B cell (primary cell): ENCODE measurements at regions not wholly inside any gene's neighbourhood (a gene's known extent, or its start where the extent isn't known, plus 50 kb on each side); places are given as distances from the start of the nearest gene placed in this dataset.

Source experiments
- EZH2 ChIP-seq: IDR thresholded peaks from 2 replicates; pipeline ENCODE4 v1.6.1; 2012; ENCODE audit warnings: borderline replicate concordance, low read depth, mild to moderate bottlenecking, moderate library complexity, low read length; ENCODE audit not compliant: insufficient read depth, poor library complexity, severe bottlenecking
- TF ChIP-seq, protein P1 (sequence below): fragments of 200-600 bp; IDR thresholded peaks from one replicate; pipeline ENCODE4 v1.8.0; 2022; ENCODE audit warnings: antibody characterized with exemption, mild to moderate bottlenecking

- TF ChIP-seq, protein P1, sequence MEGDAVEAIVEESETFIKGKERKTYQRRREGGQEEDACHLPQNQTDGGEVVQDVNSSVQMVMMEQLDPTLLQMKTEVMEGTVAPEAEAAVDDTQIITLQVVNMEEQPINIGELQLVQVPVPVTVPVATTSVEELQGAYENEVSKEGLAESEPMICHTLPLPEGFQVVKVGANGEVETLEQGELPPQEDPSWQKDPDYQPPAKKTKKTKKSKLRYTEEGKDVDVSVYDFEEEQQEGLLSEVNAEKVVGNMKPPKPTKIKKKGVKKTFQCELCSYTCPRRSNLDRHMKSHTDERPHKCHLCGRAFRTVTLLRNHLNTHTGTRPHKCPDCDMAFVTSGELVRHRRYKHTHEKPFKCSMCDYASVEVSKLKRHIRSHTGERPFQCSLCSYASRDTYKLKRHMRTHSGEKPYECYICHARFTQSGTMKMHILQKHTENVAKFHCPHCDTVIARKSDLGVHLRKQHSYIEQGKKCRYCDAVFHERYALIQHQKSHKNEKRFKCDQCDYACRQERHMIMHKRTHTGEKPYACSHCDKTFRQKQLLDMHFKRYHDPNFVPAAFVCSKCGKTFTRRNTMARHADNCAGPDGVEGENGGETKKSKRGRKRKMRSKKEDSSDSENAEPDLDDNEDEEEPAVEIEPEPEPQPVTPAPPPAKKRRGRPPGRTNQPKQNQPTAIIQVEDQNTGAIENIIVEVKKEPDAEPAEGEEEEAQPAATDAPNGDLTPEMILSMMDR, result no peak
- TF ChIP-seq EZH2, result no peak
These were observed 743.2 kb upstream of the NCAM2 start for GRCh38 chr21:20254964-20255363.
